A673 (cell line): ENCODE measurements at regions not wholly inside any gene's neighbourhood (a gene's known extent, or its start where the extent isn't known, plus 50 kb on each side); places are given as distances from the start of the nearest gene placed in this dataset.

ENCODE experiments used
- BruUV-seq: library from RNA; stranded (reverse); fragments of 400-500 nt; replicated peaks from 2 replicates; lab custom pipeline; 2021; lab: Mats Ljungman, UMichigan
- CTCF ChIA-PET: fragments of 300-600 bp; sonication (Branson Sonifier 250); formaldehyde crosslinking; loops from one replicate; lab custom pipeline; 2022; ENCODE audit warnings: antibody characterized with exemption; lab: Charles Lee
- POLR2A ChIA-PET: fragments of 300-600 bp; sonication (Branson Sonifier 250); formaldehyde crosslinking; loops from one replicate; lab custom pipeline; 2022; ENCODE audit warnings: antibody characterized with exemption; ENCODE audit not compliant: low non-redundant PET; lab: Charles Lee
- DNase-seq: peaks from one replicate; pipeline ENCODE4 v3.0.0-alpha.2; 2015; ENCODE audit warnings: low spot score
- H3K27ac ChIP-seq: fragments of 200-600 bp; sonication (generic); 2 replicates; pipeline ENCODE4 v1.5.1; 2016; ENCODE audit warnings: mixed run types, low read depth, mild to moderate bottlenecking, mixed read lengths, antibody characterized with exemption, low read length; ENCODE audit not compliant: poor library complexity, severe bottlenecking
- H3K27me3 ChIP-seq: fragments of 200-600 bp; sonication (generic); replicated peaks from 2 replicates; pipeline ENCODE4 v1.6.1; 2017; ENCODE audit warnings: mixed run types, low read depth, mild to moderate bottlenecking, mixed read lengths, antibody characterized with exemption, low read length; ENCODE audit not compliant: insufficient read depth, poor library complexity
- H3K36me3 ChIP-seq: fragments of 200-600 bp; sonication (generic); 2 replicates; pipeline ENCODE4 v1.6.1; 2016; ENCODE audit warnings: mixed run types, mild to moderate bottlenecking, mixed read lengths, antibody characterized with exemption, low read length; ENCODE audit not compliant: insufficient read depth, poor library complexity, severe bottlenecking
- H3K4me1 ChIP-seq: fragments of 200-600 bp; sonication (generic); 2 replicates; pipeline ENCODE4 v1.6.1; 2017; ENCODE audit warnings: mixed run types, mild to moderate bottlenecking, mixed read lengths, antibody characterized with exemption, low read length; ENCODE audit not compliant: insufficient read depth, poor library complexity, severe bottlenecking
- H3K4me3 ChIP-seq: fragments of 200-600 bp; sonication (generic); 2 replicates; pipeline ENCODE4 v1.5.1; 2016; ENCODE audit warnings: low read depth, mixed run types, mild to moderate bottlenecking, mixed read lengths, low read length; ENCODE audit not compliant: poor library complexity, severe bottlenecking
- H3K9me3 ChIP-seq: fragments of 200-600 bp; sonication (generic); 2 replicates; pipeline ENCODE4 v1.6.1; 2016; ENCODE audit warnings: mixed run types, low read depth, mild to moderate bottlenecking, mixed read lengths, antibody characterized with exemption, low read length; ENCODE audit not compliant: poor library complexity, severe bottlenecking
- EZH2 ChIP-seq: fragments of 200-600 bp; sonication (generic); IDR thresholded peaks from 2 replicates; pipeline ENCODE4 v1.6.1; 2017; ENCODE audit warnings: borderline replicate concordance, low read depth, mild to moderate bottlenecking, mixed read lengths, antibody characterized with exemption, low read length; ENCODE audit not compliant: poor library complexity, severe bottlenecking
- intact Hi-C: fragments of 100-400 bp; cut with micrococcal nuclease; formaldehyde crosslinking; loops from one replicate; pipeline ENCODE4 v1.10.0; 2022; ENCODE audit not compliant: unreplicated experiment
- TF ChIP-seq, protein P1 (sequence below): fragments of 300-800, 200-600 bp; sonication (generic); conservative IDR thresholded peaks from 2 replicates; pipeline ENCODE4 v1.5.1; 2017; ENCODE audit warnings: low read depth, mild to moderate bottlenecking, antibody characterized with exemption, low read length, moderate library complexity, mixed read lengths

DNA sequence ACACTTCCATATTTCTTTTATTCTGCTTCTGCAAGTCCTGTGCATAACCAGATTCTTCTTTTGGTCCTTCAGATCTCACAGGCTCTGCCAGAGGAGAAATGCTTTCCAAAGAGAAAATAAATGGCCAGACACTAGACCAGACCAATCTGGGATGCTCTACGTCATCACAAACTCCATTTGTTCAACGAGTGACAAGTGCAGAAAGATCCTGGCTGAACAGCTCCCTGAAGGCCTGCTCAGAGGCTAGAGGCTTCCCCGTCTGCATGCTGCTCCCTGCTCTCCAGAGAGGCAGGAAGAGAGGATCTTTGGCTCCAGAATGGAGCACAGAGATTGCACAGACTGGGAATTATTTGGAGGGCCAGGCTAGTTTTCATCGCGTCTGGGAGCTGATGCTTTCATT lies 232.7 kb downstream of the MAF start:
- intact Hi-C loops: no loop called here
- H3K27me3 ChIP-seq: no peaks in the 10 kb centered on the region
- BruUV-seq: no TSS peak
- H3K4me1 ChIP-seq: no peaks in the 10 kb centered on the region
- TF ChIP-seq, protein P1, sequence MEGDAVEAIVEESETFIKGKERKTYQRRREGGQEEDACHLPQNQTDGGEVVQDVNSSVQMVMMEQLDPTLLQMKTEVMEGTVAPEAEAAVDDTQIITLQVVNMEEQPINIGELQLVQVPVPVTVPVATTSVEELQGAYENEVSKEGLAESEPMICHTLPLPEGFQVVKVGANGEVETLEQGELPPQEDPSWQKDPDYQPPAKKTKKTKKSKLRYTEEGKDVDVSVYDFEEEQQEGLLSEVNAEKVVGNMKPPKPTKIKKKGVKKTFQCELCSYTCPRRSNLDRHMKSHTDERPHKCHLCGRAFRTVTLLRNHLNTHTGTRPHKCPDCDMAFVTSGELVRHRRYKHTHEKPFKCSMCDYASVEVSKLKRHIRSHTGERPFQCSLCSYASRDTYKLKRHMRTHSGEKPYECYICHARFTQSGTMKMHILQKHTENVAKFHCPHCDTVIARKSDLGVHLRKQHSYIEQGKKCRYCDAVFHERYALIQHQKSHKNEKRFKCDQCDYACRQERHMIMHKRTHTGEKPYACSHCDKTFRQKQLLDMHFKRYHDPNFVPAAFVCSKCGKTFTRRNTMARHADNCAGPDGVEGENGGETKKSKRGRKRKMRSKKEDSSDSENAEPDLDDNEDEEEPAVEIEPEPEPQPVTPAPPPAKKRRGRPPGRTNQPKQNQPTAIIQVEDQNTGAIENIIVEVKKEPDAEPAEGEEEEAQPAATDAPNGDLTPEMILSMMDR: no peak
- TF ChIP-seq EZH2: no peak
- H3K27ac ChIP-seq: no peak overlapping the region
- no peaks in the 10 kb centered on the region for H3K36me3 ChIP-seq
- CTCF ChIA-PET: no interaction called here
- POLR2A ChIA-PET: no interaction called here
- no peak for DNase-seq
- no peaks in the 10 kb centered on the region for H3K9me3 ChIP-seq
- no peak overlapping the region for H3K4me3 ChIP-seq

DNA sequence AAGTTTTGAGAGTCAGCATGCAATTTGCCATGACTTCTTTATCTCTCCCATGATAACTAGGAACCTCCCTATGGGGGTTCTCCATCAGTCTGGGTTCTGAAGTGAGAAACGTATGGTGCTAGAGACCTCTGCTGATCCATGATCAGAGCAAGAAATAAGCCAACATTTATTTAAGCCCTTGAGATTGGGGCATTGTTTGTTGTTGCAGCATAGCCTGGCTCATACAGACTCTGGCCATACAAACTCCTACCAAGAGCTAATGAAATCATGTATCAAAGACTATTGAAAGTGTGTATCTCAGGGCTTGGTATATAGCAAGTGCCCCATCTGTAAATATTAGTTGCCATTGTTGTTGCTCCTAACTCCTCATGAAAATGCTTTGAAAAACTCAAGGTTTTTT lies 233.9 kb downstream of the MAF start:
- TF ChIP-seq, protein P1: no peak
- no peak for TF ChIP-seq EZH2
- no TSS peak for BruUV-seq
- Histone ChIP-seq H3K27ac (no peak overlapping the region), H3K27me3 (no peaks in the 10 kb centered on the region), H3K4me1 (no peaks in the 10 kb centered on the region), H3K4me3 (no peak overlapping the region), H3K9me3 (no peaks in the 10 kb centered on the region), H3K36me3 (no peaks in the 10 kb centered on the region)
- intact Hi-C loops: no loop called here
- CTCF ChIA-PET: no interaction called here
- DNase-seq: no peak
- POLR2A ChIA-PET: no interaction called here

DNA sequence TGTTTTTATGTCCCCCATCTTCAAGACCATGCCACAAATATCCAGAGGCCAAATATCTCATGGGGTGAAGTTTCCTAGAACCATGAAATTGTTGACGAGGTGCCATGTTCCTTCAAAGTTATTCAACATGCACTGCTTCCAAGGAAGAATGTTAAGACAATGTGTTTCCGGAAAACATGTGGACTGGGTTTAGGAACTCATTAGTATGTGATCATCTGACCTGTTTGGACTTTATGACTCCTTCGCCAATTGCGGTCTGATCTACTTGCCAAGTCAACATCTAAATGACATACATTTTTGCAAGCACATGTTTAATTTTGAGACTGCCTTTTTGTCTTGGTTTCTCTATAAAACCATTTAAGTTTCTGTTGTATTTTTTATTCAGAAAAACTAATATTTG lies 234.8 kb downstream of the MAF start:
- Histone ChIP-seq H3K27ac (no peak overlapping the region), H3K36me3 (no peaks in the 10 kb centered on the region), H3K4me3 (no peak overlapping the region), H3K27me3 (no peaks in the 10 kb centered on the region), H3K4me1 (no peaks in the 10 kb centered on the region), H3K9me3 (no peaks in the 10 kb centered on the region)
- BruUV-seq: no TSS peak
- CTCF ChIA-PET: no interaction called here
- POLR2A ChIA-PET: no interaction called here
- intact Hi-C loops: no loop called here
- no peak for TF ChIP-seq EZH2
- TF ChIP-seq, protein P1: no peak
- no peak for DNase-seq
